Type B pancreatic cell (in vitro differentiated cells): ENCODE measurements at regions not wholly inside any gene's neighbourhood (a gene's known extent, or its start where the extent isn't known, plus 50 kb on each side); places are given as distances from the start of the nearest gene placed in this dataset.
A peak's percentile ranks its signal among the peaks of the same experiment; 100 is the strongest.

Experiments used
- DNase-seq: peaks from one replicate; pipeline ENCODE4 v3.0.0; 2021; ENCODE audit warnings: mixed read lengths; ENCODE audit not compliant: unreplicated experiment; ENCODE audit errors: extremely low spot score
- H3K27ac Mint-ChIP-seq: 2 replicates; pipeline ENCODE4 v1.8.0; 2021; ENCODE audit warnings: mild to moderate bottlenecking, mixed read lengths
- H3K27me3 Mint-ChIP-seq: 2 replicates; pipeline ENCODE4 v1.8.0; 2021; ENCODE audit warnings: mixed read lengths
- H3K36me3 Mint-ChIP-seq: 2 replicates; pipeline ENCODE4 v1.8.0; 2021; ENCODE audit warnings: mixed read lengths
- H3K4me1 Mint-ChIP-seq: one replicate; pipeline ENCODE4 v1.8.0; 2021; ENCODE audit warnings: mixed read lengths; ENCODE audit not compliant: unreplicated experiment
- H3K4me3 Mint-ChIP-seq: 2 replicates; pipeline ENCODE4 v1.8.0; 2021; ENCODE audit warnings: mild to moderate bottlenecking, mixed read lengths
- H3K9me3 Mint-ChIP-seq: 2 replicates; pipeline ENCODE4 v1.8.0; 2021; ENCODE audit warnings: mixed read lengths
- CTCF ChIP-seq: fragments of 200-600 bp; sonication (generic); conservative IDR thresholded peaks from 2 replicates; pipeline ENCODE4 v1.5.0; 2021; ENCODE audit warnings: antibody characterized with exemption, mild to moderate bottlenecking

DNA sequence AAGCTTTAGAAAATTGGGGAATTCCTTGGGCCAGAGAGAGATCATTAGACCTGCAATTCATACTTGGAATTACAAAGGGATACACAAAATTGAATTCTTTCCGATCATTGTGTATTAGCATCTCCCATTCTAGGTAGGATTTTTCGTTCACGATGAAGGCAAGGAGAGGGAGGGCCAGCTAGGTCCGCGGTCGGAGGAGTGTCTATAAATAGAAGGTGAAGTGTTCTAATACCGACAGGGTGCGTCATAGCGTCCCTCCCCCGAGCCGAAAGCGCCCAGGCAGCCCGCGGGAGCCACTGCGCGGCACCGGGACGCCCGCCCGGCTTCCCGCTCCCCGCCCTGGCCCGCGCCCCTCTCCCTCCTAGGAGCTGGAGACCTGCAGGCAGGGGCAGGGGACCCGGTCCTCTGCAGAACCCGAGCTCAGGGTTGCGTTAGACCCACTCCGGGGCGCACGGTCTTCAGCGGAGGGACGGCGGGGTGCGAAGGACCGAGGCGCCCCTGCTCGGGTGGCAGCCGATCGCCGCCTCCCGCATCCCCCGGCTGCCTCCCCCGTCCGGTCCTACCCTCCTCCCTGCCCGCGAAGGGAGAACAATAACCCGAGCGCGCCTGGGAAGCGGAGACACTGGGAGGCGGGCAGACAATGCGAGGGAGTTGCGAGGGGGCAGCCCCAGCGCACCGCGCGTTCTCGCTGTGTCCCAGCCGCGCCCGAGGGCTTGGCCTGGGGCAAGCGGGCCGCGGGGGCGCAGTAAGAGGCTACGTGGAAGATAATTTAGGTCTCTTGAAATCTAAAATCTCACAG, 114.2 kb upstream of the SERTAD2 start:
- Mint-ChIP-seq H3K4me1 (peaks cover 27% of the 10 kb centered on the region), H3K27me3 (no peaks in the 10 kb centered on the region), H3K27ac (peak overlapping the region; percentile 92), H3K36me3 (no peaks in the 10 kb centered on the region), H3K4me3 (peak overlapping the region; percentile 93), H3K9me3 (no peaks in the 10 kb centered on the region)
- peak; percentile 84 for DNase-seq
- TF ChIP-seq CTCF, result no peak

DNA sequence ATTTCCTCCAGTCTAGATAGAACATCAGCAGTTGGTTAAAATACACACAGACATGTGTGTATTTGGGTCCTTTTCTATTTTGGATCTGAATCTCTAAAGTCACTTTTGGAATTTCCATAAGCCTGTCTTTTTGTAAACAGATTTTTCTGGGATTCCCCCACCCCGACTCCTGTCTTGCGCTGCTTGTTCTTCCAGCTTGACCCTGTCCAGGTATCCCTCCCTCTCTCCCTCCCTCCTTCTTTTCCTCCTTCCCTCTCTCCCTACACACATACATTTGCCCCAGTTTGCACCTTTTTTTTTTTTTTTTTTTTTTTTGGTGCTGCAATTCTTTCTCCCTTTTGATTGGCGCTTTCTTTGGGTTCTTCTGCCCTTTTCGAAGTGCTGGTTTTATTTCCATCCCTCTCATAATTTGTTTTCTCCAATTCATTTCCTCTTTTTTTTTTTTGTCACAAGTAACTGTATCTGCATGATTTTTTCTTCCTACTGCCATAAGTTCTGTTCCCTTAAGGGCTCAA, 114.8 kb upstream of the SERTAD2 start:
- H3K27ac Mint-ChIP-seq, result peak overlapping the region; percentile 92
- TF ChIP-seq CTCF, result peak; percentile 4
- H3K27me3 Mint-ChIP-seq, result no peaks in the 10 kb centered on the region
- no peaks in the 10 kb centered on the region for H3K36me3 Mint-ChIP-seq
- H3K4me1 Mint-ChIP-seq, result peaks cover 27% of the 10 kb centered on the region
- DNase-seq, result no peak
- H3K4me3 Mint-ChIP-seq, result peak overlapping the region; percentile 93
- no peaks in the 10 kb centered on the region for H3K9me3 Mint-ChIP-seq

- Mint-ChIP-seq H3K4me1 (peaks cover 27% of the 10 kb centered on the region), H3K27me3 (no peaks in the 10 kb centered on the region), H3K36me3 (no peaks in the 10 kb centered on the region), H3K4me3 (peak overlapping the region; percentile 13), H3K9me3 (no peaks in the 10 kb centered on the region), H3K27ac (peak overlapping the region; percentile 18)
- no peak for TF ChIP-seq CTCF
- DNase-seq, result no peak
Measured at GRCh38 chr2:64769392-64770044, 115.8 kb upstream of the SERTAD2 start.

GRCh38 chr2:64770137-64770780, 116.5 kb upstream of the SERTAD2 start:
- DNase-seq, result no peak
- peaks cover 27% of the 10 kb centered on the region for H3K4me1 Mint-ChIP-seq
- H3K27ac Mint-ChIP-seq, result peak overlapping the region; percentile 18
- H3K27me3 Mint-ChIP-seq, result no peaks in the 10 kb centered on the region
- no peak for TF ChIP-seq CTCF
- H3K9me3 Mint-ChIP-seq, result no peaks in the 10 kb centered on the region
- no peaks in the 10 kb centered on the region for H3K36me3 Mint-ChIP-seq
- peak overlapping the region; percentile 13 for H3K4me3 Mint-ChIP-seq

GRCh38 chr2:64770781-64771334, 117.1 kb upstream of the SERTAD2 start:
- Mint-ChIP-seq H3K27me3 (no peaks in the 10 kb centered on the region), H3K36me3 (no peaks in the 10 kb centered on the region), H3K27ac (no peak overlapping the region), H3K9me3 (no peaks in the 10 kb centered on the region), H3K4me1 (peaks cover 27% of the 10 kb centered on the region), H3K4me3 (no peak overlapping the region)
- no peak for DNase-seq
- TF ChIP-seq CTCF, result no peak
